PFSK-1 (cell line): ENCODE measurements at regions not wholly inside any gene's neighbourhood (a gene's known extent, or its start where the extent isn't known, plus 50 kb on each side); places are given as distances from the start of the nearest gene placed in this dataset.

Source experiments
- POLR2AphosphoS5 ChIP-seq: IDR thresholded peaks from 2 replicates; pipeline ENCODE4 v1.6.1; 2012; ENCODE audit warnings: low read depth, mild to moderate bottlenecking, control low read depth, low read length, moderate library complexity
- REST ChIP-seq, 2 experiments: IDR thresholded peaks; 2 replicates each; pipeline versions ENCODE4 v1.6.1 to v1.8.0; 2011 to 2012; ENCODE audit warnings: low read depth in 2 of 2, low read length in 2 of 2, control low read depth in 1 of 2, inconsistent platforms in 1 of 2, mild to moderate bottlenecking in 1 of 2, moderate library complexity in 1 of 2; ENCODE audit not compliant: insufficient read depth in 1 of 2
- TAF1 ChIP-seq: IDR thresholded peaks from 2 replicates; pipeline ENCODE4 v1.6.1; 2012; ENCODE audit warnings: low read length, control low read depth, borderline replicate concordance; ENCODE audit not compliant: insufficient read depth

- no peak for TF ChIP-seq REST (IDR thresholded peaks at IDR 0.05; ENCODE audit: insufficient read depth in 1 of 2, low read depth in 2 of 2, low read length in 2 of 2)
- TF ChIP-seq POLR2AphosphoS5, result no peak
- TF ChIP-seq TAF1, result no peak
Observed at GRCh38 chr21:35396655-35397054, 347.6 kb upstream of the RUNX1 start.
